ENCODE measurements at regions not wholly inside any gene's neighbourhood (a gene's known extent, or its start where the extent isn't known, plus 50 kb on each side); places are given as distances from the start of the nearest gene placed in this dataset.

- TF ChIP-seq CTCF (conservative IDR thresholded peaks at IDR 0.05): no peak
- no peak for TF ChIP-seq EZH2 (IDR thresholded peaks at IDR 0.05; ENCODE audit: low read depth)
Observed at GRCh38 chr11:97871816-97872215, 1148.9 kb upstream of the CNTN5 start.

Measured in PC-9 (cell line).